HG02973 (cell line): ENCODE measurements at regions not wholly inside any gene's neighbourhood (a gene's known extent, or its start where the extent isn't known, plus 50 kb on each side); places are given as distances from the start of the nearest gene placed in this dataset.

Experiments used
- ATAC-seq: cut with Tn5 transposase; IDR thresholded peaks from one replicate; pipeline ENCODE4 v1.9.1; 2021; ENCODE audit warnings: moderate library complexity; ENCODE audit not compliant: unreplicated experiment

- ATAC-seq, result no peak
Observed at GRCh38 chr19:28520998-28521568, 691.9 kb downstream of the UQCRFS1 start.

GRCh38 chr19:28519952-28520861, 692.7 kb downstream of the UQCRFS1 start:
- no peak for ATAC-seq

GRCh38 chr19:28519218-28519779, 693.7 kb downstream of the UQCRFS1 start:
- ATAC-seq, result no peak

- ATAC-seq, result no peak
Observed at GRCh38 chr19:28516415-28516872, 696.5 kb downstream of the UQCRFS1 start.

- ATAC-seq, result no peak
Observed at GRCh38 chr19:28514166-28514565, 698.8 kb downstream of the UQCRFS1 start.

- no peak for ATAC-seq
Observed at GRCh38 chr19:28511655-28512054, 701.3 kb downstream of the UQCRFS1 start.

- ATAC-seq, result no peak
Observed at GRCh38 chr19:28509079-28509895, 703.7 kb downstream of the UQCRFS1 start.

GRCh38 chr19:28508666-28509065, 704.3 kb downstream of the UQCRFS1 start:
- no peak for ATAC-seq

- no peak for ATAC-seq
Observed at GRCh38 chr19:28505933-28506332, 707.0 kb downstream of the UQCRFS1 start.

- no peak for ATAC-seq
Observed at GRCh38 chr19:28505134-28505533, 707.8 kb downstream of the UQCRFS1 start.

- no peak for ATAC-seq
Observed at GRCh38 chr19:28504727-28505126, 708.2 kb downstream of the UQCRFS1 start.

GRCh38 chr19:28504139-28504538, 708.8 kb downstream of the UQCRFS1 start:
- ATAC-seq, result no peak

- no peak for ATAC-seq
Observed at GRCh38 chr19:28502879-28503734, 709.8 kb downstream of the UQCRFS1 start.

GRCh38 chr19:28501976-28502375, 711.0 kb downstream of the UQCRFS1 start:
- no peak for ATAC-seq

GRCh38 chr19:28500982-28501630, 711.8 kb downstream of the UQCRFS1 start:
- ATAC-seq, result no peak

GRCh38 chr19:28500296-28500695, 712.7 kb downstream of the UQCRFS1 start:
- no peak for ATAC-seq

- no peak for ATAC-seq
Observed at GRCh38 chr19:28498404-28498976, 714.5 kb downstream of the UQCRFS1 start.

- no peak for ATAC-seq
Observed at GRCh38 chr19:28497887-28498286, 715.1 kb downstream of the UQCRFS1 start.

- ATAC-seq, result no peak
Observed at GRCh38 chr19:28497137-28497536, 715.8 kb downstream of the UQCRFS1 start.
